ENCODE measurements at regions not wholly inside any gene's neighbourhood (a gene's known extent, or its start where the extent isn't known, plus 50 kb on each side); places are given as distances from the start of the nearest gene placed in this dataset.

GRCh38 chr12:70101064-70101463, 142.2 kb upstream of the CNOT2 start:
- Histone ChIP-seq H3K4me1 (ENCODE audit: control insufficient read depth, insufficient read depth, low read length) (no peaks in the 10 kb centered on the region), H3K4me3 (ENCODE audit: low read length) (no peak overlapping the region), H3K9me3 (ENCODE audit: control insufficient read depth, low read length) (no peaks in the 10 kb centered on the region), H3K9ac (ENCODE audit: low read length) (no peak overlapping the region), H3K27me3 (replicated peaks; ENCODE audit: control insufficient read depth, insufficient read depth, low read length) (no peaks in the 10 kb centered on the region), H3K36me3 (ENCODE audit: control insufficient read depth, insufficient read depth, low read length, severe bottlenecking) (no peaks in the 10 kb centered on the region)
- no peak for DNase-seq (ENCODE audit: low read depth)

- Histone ChIP-seq H3K4me1 (ENCODE audit: control insufficient read depth, insufficient read depth, low read length) (no peaks in the 10 kb centered on the region), H3K27me3 (replicated peaks; ENCODE audit: control insufficient read depth, insufficient read depth, low read length) (no peaks in the 10 kb centered on the region), H3K9me3 (ENCODE audit: control insufficient read depth, low read length) (peaks cover 13% of the 10 kb centered on the region), H3K9ac (ENCODE audit: low read length) (no peak overlapping the region), H3K4me3 (ENCODE audit: low read length) (no peak overlapping the region), H3K36me3 (ENCODE audit: control insufficient read depth, insufficient read depth, low read length, severe bottlenecking) (no peaks in the 10 kb centered on the region)
- no peak for DNase-seq (ENCODE audit: low read depth)
These were observed 136.9 kb upstream of the CNOT2 start for GRCh38 chr12:70106347-70106746.

GRCh38 chr12:70110085-70110484, 133.1 kb upstream of the CNOT2 start:
- Histone ChIP-seq H3K4me1 (ENCODE audit: control insufficient read depth, insufficient read depth, low read length) (no peaks in the 10 kb centered on the region), H3K9ac (ENCODE audit: low read length) (no peak overlapping the region), H3K4me3 (ENCODE audit: low read length) (no peak overlapping the region), H3K27me3 (replicated peaks; ENCODE audit: control insufficient read depth, insufficient read depth, low read length) (no peaks in the 10 kb centered on the region), H3K36me3 (ENCODE audit: control insufficient read depth, insufficient read depth, low read length, severe bottlenecking) (no peaks in the 10 kb centered on the region), H3K9me3 (ENCODE audit: control insufficient read depth, low read length) (peaks cover 24% of the 10 kb centered on the region)
- DNase-seq (ENCODE audit: low read depth) = no peak

- H3K4me3 ChIP-seq (ENCODE audit: low read length) = no peak overlapping the region
- DNase-seq (ENCODE audit: low read depth) = no peak
- H3K36me3 ChIP-seq (ENCODE audit: control insufficient read depth, insufficient read depth, low read length, severe bottlenecking) = no peaks in the 10 kb centered on the region
- H3K4me1 ChIP-seq (ENCODE audit: control insufficient read depth, insufficient read depth, low read length) = peaks cover 3% of the 10 kb centered on the region
- H3K27me3 ChIP-seq (replicated peaks; ENCODE audit: control insufficient read depth, insufficient read depth, low read length) = no peaks in the 10 kb centered on the region
- H3K9ac ChIP-seq (ENCODE audit: low read length) = no peak overlapping the region
- peaks cover 9% of the 10 kb centered on the region for H3K9me3 ChIP-seq (ENCODE audit: control insufficient read depth, low read length)
These were observed 125.6 kb upstream of the CNOT2 start for GRCh38 chr12:70117670-70118069.

GRCh38 chr12:70120970-70121369, 122.3 kb upstream of the CNOT2 start:
- Histone ChIP-seq H3K4me1 (ENCODE audit: control insufficient read depth, insufficient read depth, low read length) (peaks cover 3% of the 10 kb centered on the region), H3K4me3 (ENCODE audit: low read length) (no peak overlapping the region), H3K9me3 (ENCODE audit: control insufficient read depth, low read length) (no peaks in the 10 kb centered on the region), H3K27me3 (replicated peaks; ENCODE audit: control insufficient read depth, insufficient read depth, low read length) (no peaks in the 10 kb centered on the region), H3K36me3 (ENCODE audit: control insufficient read depth, insufficient read depth, low read length, severe bottlenecking) (no peaks in the 10 kb centered on the region), H3K9ac (ENCODE audit: low read length) (no peak overlapping the region)
- DNase-seq (ENCODE audit: low read depth) = no peak

- H3K9me3 ChIP-seq (ENCODE audit: control insufficient read depth, low read length) = no peaks in the 10 kb centered on the region
- DNase-seq (ENCODE audit: low read depth) = no peak
- no peak overlapping the region for H3K4me3 ChIP-seq (ENCODE audit: low read length)
- no peaks in the 10 kb centered on the region for H3K36me3 ChIP-seq (ENCODE audit: control insufficient read depth, insufficient read depth, low read length, severe bottlenecking)
- no peaks in the 10 kb centered on the region for H3K27me3 ChIP-seq (replicated peaks; ENCODE audit: control insufficient read depth, insufficient read depth, low read length)
- peaks cover 3% of the 10 kb centered on the region for H3K4me1 ChIP-seq (ENCODE audit: control insufficient read depth, insufficient read depth, low read length)
- no peak overlapping the region for H3K9ac ChIP-seq (ENCODE audit: low read length)
These were observed 121.7 kb upstream of the CNOT2 start for GRCh38 chr12:70121562-70121961.

- Histone ChIP-seq H3K4me1 (ENCODE audit: control insufficient read depth, insufficient read depth, low read length) (peaks cover 3% of the 10 kb centered on the region), H3K27me3 (replicated peaks; ENCODE audit: control insufficient read depth, insufficient read depth, low read length) (no peaks in the 10 kb centered on the region), H3K4me3 (ENCODE audit: low read length) (no peak overlapping the region), H3K9me3 (ENCODE audit: control insufficient read depth, low read length) (no peaks in the 10 kb centered on the region), H3K9ac (ENCODE audit: low read length) (no peak overlapping the region), H3K36me3 (ENCODE audit: control insufficient read depth, insufficient read depth, low read length, severe bottlenecking) (no peaks in the 10 kb centered on the region)
- no peak for DNase-seq (ENCODE audit: low read depth)
These were observed 120.4 kb upstream of the CNOT2 start for GRCh38 chr12:70122804-70123203.

- H3K4me1 ChIP-seq (ENCODE audit: control insufficient read depth, insufficient read depth, low read length) = no peaks in the 10 kb centered on the region
- H3K4me3 ChIP-seq (ENCODE audit: low read length) = no peak overlapping the region
These were observed 94.2 kb upstream of the CNOT2 start for GRCh38 chr12:70149013-70149412.

GRCh38 chr12:70149665-70150064, 93.6 kb upstream of the CNOT2 start:
- Histone ChIP-seq H3K4me3 (ENCODE audit: low read length) (no peak overlapping the region), H3K36me3 (ENCODE audit: control insufficient read depth, insufficient read depth, low read length, severe bottlenecking) (no peaks in the 10 kb centered on the region), H3K9ac (ENCODE audit: low read length) (no peak overlapping the region), H3K27me3 (replicated peaks; ENCODE audit: control insufficient read depth, insufficient read depth, low read length) (no peaks in the 10 kb centered on the region), H3K4me1 (ENCODE audit: control insufficient read depth, insufficient read depth, low read length) (no peaks in the 10 kb centered on the region), H3K9me3 (ENCODE audit: control insufficient read depth, low read length) (peaks cover 9% of the 10 kb centered on the region)
- DNase-seq (ENCODE audit: low read depth) = no peak

More at GRCh38 chr12:70149013-70149412, 94.2 kb upstream of the CNOT2 start:
- DNase-seq (ENCODE audit: low read depth) = no peak
- H3K9ac ChIP-seq (ENCODE audit: low read length) = no peak overlapping the region
- H3K9me3 ChIP-seq (ENCODE audit: control insufficient read depth, low read length) = peaks cover 2% of the 10 kb centered on the region
- no peaks in the 10 kb centered on the region for H3K27me3 ChIP-seq (replicated peaks; ENCODE audit: control insufficient read depth, insufficient read depth, low read length)
- no peaks in the 10 kb centered on the region for H3K36me3 ChIP-seq (ENCODE audit: control insufficient read depth, insufficient read depth, low read length, severe bottlenecking)

- no peaks in the 10 kb centered on the region for H3K4me1 ChIP-seq (ENCODE audit: control insufficient read depth, insufficient read depth, low read length)
- no peak for DNase-seq (ENCODE audit: low read depth)
These were observed 93.0 kb upstream of the CNOT2 start for GRCh38 chr12:70150230-70150629.

GRCh38 chr12:70151993-70152392, 91.2 kb upstream of the CNOT2 start:
- no peak for DNase-seq (ENCODE audit: low read depth)
- H3K4me1 ChIP-seq (ENCODE audit: control insufficient read depth, insufficient read depth, low read length) = no peaks in the 10 kb centered on the region
- no peak overlapping the region for H3K9ac ChIP-seq (ENCODE audit: low read length)
- peaks cover 31% of the 10 kb centered on the region for H3K9me3 ChIP-seq (ENCODE audit: control insufficient read depth, low read length)
- no peak overlapping the region for H3K4me3 ChIP-seq (ENCODE audit: low read length)
- no peaks in the 10 kb centered on the region for H3K27me3 ChIP-seq (replicated peaks; ENCODE audit: control insufficient read depth, insufficient read depth, low read length)
- H3K36me3 ChIP-seq (ENCODE audit: control insufficient read depth, insufficient read depth, low read length, severe bottlenecking) = no peaks in the 10 kb centered on the region

More at GRCh38 chr12:70150230-70150629, 93.0 kb upstream of the CNOT2 start:
- H3K9ac ChIP-seq (ENCODE audit: low read length) = no peak overlapping the region
- H3K36me3 ChIP-seq (ENCODE audit: control insufficient read depth, insufficient read depth, low read length, severe bottlenecking) = no peaks in the 10 kb centered on the region
- H3K9me3 ChIP-seq (ENCODE audit: control insufficient read depth, low read length) = peaks cover 14% of the 10 kb centered on the region
- H3K27me3 ChIP-seq (replicated peaks; ENCODE audit: control insufficient read depth, insufficient read depth, low read length) = no peaks in the 10 kb centered on the region
- no peak overlapping the region for H3K4me3 ChIP-seq (ENCODE audit: low read length)

- no peak for DNase-seq (ENCODE audit: low read depth)
- H3K9me3 ChIP-seq (ENCODE audit: control insufficient read depth, low read length) = peaks cover 41% of the 10 kb centered on the region
- H3K4me3 ChIP-seq (ENCODE audit: low read length) = no peak overlapping the region
- H3K36me3 ChIP-seq (ENCODE audit: control insufficient read depth, insufficient read depth, low read length, severe bottlenecking) = no peaks in the 10 kb centered on the region
- H3K27me3 ChIP-seq (replicated peaks; ENCODE audit: control insufficient read depth, insufficient read depth, low read length) = no peaks in the 10 kb centered on the region
- H3K4me1 ChIP-seq (ENCODE audit: control insufficient read depth, insufficient read depth, low read length) = no peaks in the 10 kb centered on the region
- no peak overlapping the region for H3K9ac ChIP-seq (ENCODE audit: low read length)
These were observed 89.1 kb upstream of the CNOT2 start for GRCh38 chr12:70154087-70154638.

All from adipocyte (in vitro differentiated cells).